NCI-H1436 (cell line): ENCODE measurements at regions not wholly inside any gene's neighbourhood (a gene's known extent, or its start where the extent isn't known, plus 50 kb on each side); places are given as distances from the start of the nearest gene placed in this dataset.
A peak's percentile ranks its signal among the peaks of the same experiment; 100 is the strongest.

Experiments
- DNase-seq: peaks from one replicate; lab custom pipeline; 2025; lab: John Stamatoyannopoulos, UW

GRCh38 chr11:70725739-70726138 lies 327.4 kb downstream of the CTTN start:
- DNase-seq: no peak

- no peak for DNase-seq
These were observed 328.7 kb downstream of the CTTN start for GRCh38 chr11:70727021-70727420.

GRCh38 chr11:70727899-70728620 lies 329.7 kb downstream of the CTTN start:
- peak; percentile 18 for DNase-seq

GRCh38 chr11:70729949-70730348 lies 331.6 kb downstream of the CTTN start:
- DNase-seq: no peak

- DNase-seq: no peak
These were observed 332.1 kb downstream of the CTTN start for GRCh38 chr11:70730411-70730810.

- DNase-seq: no peak
These were observed 333.1 kb downstream of the CTTN start for GRCh38 chr11:70731271-70732022.

- no peak for DNase-seq
These were observed 333.9 kb downstream of the CTTN start for GRCh38 chr11:70732023-70732880.

GRCh38 chr11:70732881-70733196 lies 334.5 kb downstream of the CTTN start:
- DNase-seq: no peak

- no peak for DNase-seq
These were observed 335.3 kb downstream of the CTTN start for GRCh38 chr11:70733327-70734325.

- no peak for DNase-seq
These were observed 336.1 kb downstream of the CTTN start for GRCh38 chr11:70734379-70734778.

GRCh38 chr11:70734911-70735310 lies 336.6 kb downstream of the CTTN start:
- DNase-seq: no peak

- no peak for DNase-seq
These were observed 337.6 kb downstream of the CTTN start for GRCh38 chr11:70735976-70736375.

GRCh38 chr11:70736461-70736860 lies 338.1 kb downstream of the CTTN start:
- DNase-seq: no peak

- DNase-seq: no peak
These were observed 338.8 kb downstream of the CTTN start for GRCh38 chr11:70736937-70737640.

- no peak for DNase-seq
These were observed 339.7 kb downstream of the CTTN start for GRCh38 chr11:70737816-70738630.

GRCh38 chr11:70738661-70739060 lies 340.3 kb downstream of the CTTN start:
- DNase-seq: no peak

- no peak for DNase-seq
These were observed 340.8 kb downstream of the CTTN start for GRCh38 chr11:70739091-70739490.

- no peak for DNase-seq
These were observed 341.6 kb downstream of the CTTN start for GRCh38 chr11:70739811-70740487.

GRCh38 chr11:70740488-70740851 lies 342.1 kb downstream of the CTTN start:
- DNase-seq: no peak

GRCh38 chr11:70741085-70741484 lies 342.8 kb downstream of the CTTN start:
- no peak for DNase-seq
